Naive thymus-derived CD4-positive, alpha-beta T cell (primary cell): ENCODE measurements at regions not wholly inside any gene's neighbourhood (a gene's known extent, or its start where the extent isn't known, plus 50 kb on each side); places are given as distances from the start of the nearest gene placed in this dataset.

ENCODE experiments used
- ATAC-seq: fragments of 150-1000 bp; cut with Tn5 transposase; 2 replicates; pipeline ENCODE4 v1.10.0; 2021; ENCODE audit warnings: mild to moderate bottlenecking, moderate library complexity
- CTCF ChIA-PET: fragments of 350-600 bp; sonication (Branson Sonifier 250); formaldehyde crosslinking; loops from one replicate; lab custom pipeline; 2021; ENCODE audit warnings: antibody characterized with exemption; lab: Charles Lee
- POLR2A ChIA-PET: fragments of 350-600 bp; sonication (Branson Sonifier 250); formaldehyde crosslinking; loops from one replicate; lab custom pipeline; 2021; ENCODE audit warnings: antibody characterized with exemption, inconsistent platforms; lab: Charles Lee
- DNase-seq, 9 donors: peaks; one replicate each; pipeline versions ENCODE4 v3.0.0 to v3.0.0-alpha.2; 2020 to 2022; ENCODE audit warnings: mixed read lengths in 1 of 9
- H3K27ac ChIP-seq: one replicate; pipeline ENCODE4 v1.7.0; 2013; ENCODE audit warnings: mild to moderate bottlenecking, low read depth, low read length, moderate library complexity
- H3K27me3 ChIP-seq, 2 donors: one replicate each; pipeline ENCODE4 v1.7.0; 2013; ENCODE audit warnings: low read length in 2 of 2, mild to moderate bottlenecking in 2 of 2, moderate library complexity in 2 of 2; ENCODE audit not compliant: control insufficient read depth in 2 of 2, insufficient read depth in 2 of 2
- H3K36me3 ChIP-seq, 3 experiments: 1 replicate in 2 of 3; 2 replicates in 1 of 3; pipeline ENCODE4 v1.7.0; 2013; ENCODE audit warnings: low read length in 3 of 3, mild to moderate bottlenecking in 3 of 3, moderate library complexity in 1 of 3; ENCODE audit not compliant: insufficient read depth in 3 of 3, control insufficient read depth in 2 of 3
- H3K4me1 ChIP-seq, 2 donors: one replicate each; pipeline ENCODE4 v1.7.0; 2013; ENCODE audit warnings: low read length in 2 of 2, mild to moderate bottlenecking in 2 of 2, moderate library complexity in 1 of 2; ENCODE audit not compliant: control insufficient read depth in 2 of 2, insufficient read depth in 2 of 2
- H3K4me3 ChIP-seq: 2 replicates; pipeline ENCODE4 v1.7.0; 2013; ENCODE audit warnings: mild to moderate bottlenecking, low read length
- H3K9me3 ChIP-seq, 3 experiments: 1 replicate in 2 of 3; 2 replicates in 1 of 3; pipeline ENCODE4 v1.7.0; 2013; ENCODE audit warnings: low read length in 3 of 3; ENCODE audit not compliant: control insufficient read depth in 2 of 3
- H3K27ac Mint-ChIP-seq, 9 donors: one replicate each; pipeline ENCODE4 v1.8.0; 2020 to 2022; ENCODE audit warnings: mixed read lengths in 9 of 9, mild to moderate bottlenecking in 8 of 9, moderate library complexity in 5 of 9, inconsistent platforms in 2 of 9
- H3K27me3 Mint-ChIP-seq, 5 donors: one replicate each; pipeline ENCODE4 v1.8.0; 2021 to 2022; ENCODE audit warnings: mixed read lengths in 5 of 5, mild to moderate bottlenecking in 1 of 5
- H3K36me3 Mint-ChIP-seq, 5 donors: one replicate each; pipeline ENCODE4 v1.8.0; 2020 to 2022; ENCODE audit warnings: mixed read lengths in 5 of 5, mild to moderate bottlenecking in 3 of 5, inconsistent platforms in 1 of 5
- H3K4me1 Mint-ChIP-seq, 7 donors: one replicate each; pipeline ENCODE4 v1.8.0; 2020 to 2022; ENCODE audit warnings: mixed read lengths in 7 of 7, mild to moderate bottlenecking in 3 of 7, inconsistent platforms in 1 of 7
- H3K4me3 Mint-ChIP-seq, 10 donors: one replicate each; pipeline ENCODE4 v1.8.0; 2020 to 2022; ENCODE audit warnings: mild to moderate bottlenecking in 10 of 10, mixed read lengths in 10 of 10, moderate library complexity in 6 of 10, inconsistent platforms in 2 of 10
- H3K9me3 Mint-ChIP-seq, 11 donors: one replicate each; pipeline ENCODE4 v1.8.0; 2020 to 2022; ENCODE audit warnings: mixed read lengths in 11 of 11, mild to moderate bottlenecking in 4 of 11, inconsistent platforms in 1 of 11, moderate library complexity in 1 of 11
- intact Hi-C, 2 donors: fragments of 100-400 bp; cut with micrococcal nuclease; formaldehyde crosslinking; loops; one replicate each; pipeline ENCODE4 v1.15.1; 2023

- Mint-ChIP-seq H3K27me3 (peaks cover 8 to 39% (median 11%) of the 10 kb centered on the region in 5 donors), H3K4me3 (no peak overlapping the region), H3K4me1 (no peaks in the 10 kb centered on the region), H3K27ac (no peak overlapping the region), H3K36me3 (no peaks in the 10 kb centered on the region), H3K9me3 (peaks cover 0 to 1% (median 0%) of the 10 kb centered on the region in 11 donors)
- ChIA-PET CTCF (no interaction called here), POLR2A (no interaction called here)
- Histone ChIP-seq H3K27me3 (no peaks in the 10 kb centered on the region), H3K4me3 (no peak overlapping the region), H3K36me3 (no peaks in the 10 kb centered on the region), H3K4me1 (no peaks in the 10 kb centered on the region), H3K9me3 (no peaks in the 10 kb centered on the region), H3K27ac (no peak overlapping the region)
- intact Hi-C loops, result no loop called here
- no peak for DNase-seq
- ATAC-seq, result no peak
These were observed 345.4 kb downstream of the BUD13 start for GRCh38 chr11:116427337-116427902.

- POLR2A ChIA-PET, result no interaction called here
- H3K4me1 Mint-ChIP-seq, result no peaks in the 10 kb centered on the region
- intact Hi-C loops, result no loop called here
- H3K27me3 Mint-ChIP-seq, result peaks cover 10 to 39% (median 13%) of the 10 kb centered on the region in 5 donors
- H3K9me3 Mint-ChIP-seq, result peaks cover 0 to 1% (median 0%) of the 10 kb centered on the region in 11 donors
- no peak overlapping the region for H3K27ac Mint-ChIP-seq
- H3K4me3 ChIP-seq, result no peak overlapping the region
- no peaks in the 10 kb centered on the region for H3K4me1 ChIP-seq
- H3K4me3 Mint-ChIP-seq, result no peak overlapping the region
- no peak overlapping the region for H3K27ac ChIP-seq
- no peaks in the 10 kb centered on the region for H3K9me3 ChIP-seq
- no peaks in the 10 kb centered on the region for H3K36me3 Mint-ChIP-seq
- DNase-seq (no peak), ATAC-seq (no peak)
- CTCF ChIA-PET, result no interaction called here
- H3K36me3 ChIP-seq, result no peaks in the 10 kb centered on the region
- H3K27me3 ChIP-seq, result no peaks in the 10 kb centered on the region
These were observed 346.0 kb downstream of the BUD13 start for GRCh38 chr11:116426761-116427160.

GRCh38 chr11:116424615-116425261 lies 348.0 kb downstream of the BUD13 start:
- CTCF ChIA-PET, result no interaction called here
- H3K4me3 Mint-ChIP-seq, result no peak overlapping the region
- no peaks in the 10 kb centered on the region for H3K4me1 ChIP-seq
- H3K27ac ChIP-seq, result no peak overlapping the region
- intact Hi-C loops, result no loop called here
- ATAC-seq (no peak), DNase-seq (no peak)
- H3K36me3 ChIP-seq, result no peaks in the 10 kb centered on the region
- no peaks in the 10 kb centered on the region for H3K9me3 Mint-ChIP-seq
- H3K4me1 Mint-ChIP-seq, result no peaks in the 10 kb centered on the region
- no peaks in the 10 kb centered on the region for H3K36me3 Mint-ChIP-seq
- POLR2A ChIA-PET, result no interaction called here
- H3K4me3 ChIP-seq, result no peak overlapping the region
- H3K27me3 ChIP-seq, result no peaks in the 10 kb centered on the region
- H3K9me3 ChIP-seq, result no peaks in the 10 kb centered on the region
- H3K27ac Mint-ChIP-seq, result no peak overlapping the region
- peaks cover 10 to 41% (median 15%) of the 10 kb centered on the region in 5 donors for H3K27me3 Mint-ChIP-seq

- POLR2A ChIA-PET, result no interaction called here
- intact Hi-C loops, result no loop called here
These were observed 349.7 kb downstream of the BUD13 start for GRCh38 chr11:116422956-116423600.

GRCh38 chr11:116422556-116422955 lies 350.2 kb downstream of the BUD13 start:
- Mint-ChIP-seq H3K36me3 (no peaks in the 10 kb centered on the region), H3K4me1 (no peaks in the 10 kb centered on the region), H3K4me3 (no peak overlapping the region), H3K27me3 (peaks cover 3 to 31% (median 17%) of the 10 kb centered on the region in 5 donors), H3K27ac (no peak overlapping the region), H3K9me3 (peaks cover 0 to 1% (median 0%) of the 10 kb centered on the region in 11 donors)
- H3K9me3 ChIP-seq, result no peaks in the 10 kb centered on the region
- no peak for DNase-seq
- CTCF ChIA-PET, result no interaction called here
- intact Hi-C loops, result no loop called here
- no peak overlapping the region for H3K27ac ChIP-seq
- no peak for ATAC-seq
- POLR2A ChIA-PET, result no interaction called here
- no peaks in the 10 kb centered on the region for H3K27me3 ChIP-seq
- no peak overlapping the region for H3K4me3 ChIP-seq
- no peaks in the 10 kb centered on the region for H3K4me1 ChIP-seq
- no peaks in the 10 kb centered on the region for H3K36me3 ChIP-seq

More at GRCh38 chr11:116422956-116423600, 349.7 kb downstream of the BUD13 start:
- H3K9me3 ChIP-seq, result no peaks in the 10 kb centered on the region
- Mint-ChIP-seq H3K9me3 (peaks cover 0 to 1% (median 0%) of the 10 kb centered on the region in 11 donors), H3K27ac (no peak overlapping the region), H3K4me1 (no peaks in the 10 kb centered on the region), H3K36me3 (no peaks in the 10 kb centered on the region), H3K27me3 (peaks cover 8 to 31% (median 17%) of the 10 kb centered on the region in 5 donors), H3K4me3 (no peak overlapping the region)
- H3K4me3 ChIP-seq, result no peak overlapping the region
- CTCF ChIA-PET, result no interaction called here
- H3K4me1 ChIP-seq, result no peaks in the 10 kb centered on the region
- no peak for ATAC-seq
- DNase-seq, result no peak
- no peak overlapping the region for H3K27ac ChIP-seq
- no peaks in the 10 kb centered on the region for H3K27me3 ChIP-seq
- no peaks in the 10 kb centered on the region for H3K36me3 ChIP-seq

GRCh38 chr11:116421529-116422185 lies 351.1 kb downstream of the BUD13 start:
- Histone ChIP-seq H3K27me3 (no peaks in the 10 kb centered on the region), H3K9me3 (no peaks in the 10 kb centered on the region), H3K4me3 (no peak overlapping the region), H3K36me3 (no peaks in the 10 kb centered on the region), H3K27ac (no peak overlapping the region), H3K4me1 (no peaks in the 10 kb centered on the region)
- ATAC-seq (no peak), DNase-seq (no peak)
- ChIA-PET POLR2A (no interaction called here), CTCF (no interaction called here)
- intact Hi-C loops, result no loop called here
- Mint-ChIP-seq H3K9me3 (peaks cover 0 to 3% (median 0%) of the 10 kb centered on the region in 11 donors), H3K36me3 (no peaks in the 10 kb centered on the region), H3K27me3 (peaks cover 0 to 31% (median 17%) of the 10 kb centered on the region in 5 donors), H3K4me1 (no peaks in the 10 kb centered on the region), H3K27ac (no peak overlapping the region), H3K4me3 (no peak overlapping the region)
